ENCODE measurements at regions not wholly inside any gene's neighbourhood (a gene's known extent, or its start where the extent isn't known, plus 50 kb on each side); places are given as distances from the start of the nearest gene placed in this dataset.

DNA sequence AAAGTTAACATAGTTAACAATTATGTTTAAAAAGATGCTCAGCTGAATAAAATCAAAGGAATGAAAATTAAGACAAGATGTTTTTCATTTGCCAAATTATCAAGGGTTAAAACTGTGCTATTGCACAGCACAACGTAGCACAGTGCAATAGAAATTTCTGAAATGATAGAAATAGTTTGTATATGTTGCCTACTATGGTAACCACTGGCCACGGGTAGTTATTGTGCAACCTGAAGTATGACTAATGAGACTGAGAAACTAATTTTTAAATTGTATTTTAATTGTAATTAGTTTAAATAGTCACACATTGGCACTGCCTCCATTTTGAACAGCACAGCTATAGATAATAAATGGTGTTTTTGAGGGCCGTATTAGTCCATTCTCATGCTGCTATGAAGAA, 343.1 kb upstream of the FAM241A start:
- 77% methylated on average over 3 of the region's 3 CpGs for WGBS (ENCODE audit: low lambda C conversion rate, missing lambda C conversion rate)
- Histone ChIP-seq H3K9me3 (ENCODE audit: low read depth) (no peaks in the 10 kb centered on the region), H3K4me2 (no peak overlapping the region), H2AFZ (no peak overlapping the region), H3K27ac (no peak overlapping the region), H3K36me3 (replicated peaks; ENCODE audit: insufficient read depth, low read depth) (no peaks in the 10 kb centered on the region), H4K20me1 (ENCODE audit: insufficient read depth, poor library complexity, severe bottlenecking) (no peaks in the 10 kb centered on the region), H3K9me2 (replicated peaks; ENCODE audit: insufficient read depth) (no peaks in the 10 kb centered on the region), H3K4me3 (no peak overlapping the region), H3K4me1 (ENCODE audit: insufficient read depth) (peaks cover 10% of the 10 kb centered on the region), H3K79me2 (no peaks in the 10 kb centered on the region), H3K27me3 (no peaks in the 10 kb centered on the region)
- no peak for DNase-seq (ENCODE audit: low spot score)
- TF ChIP-seq EZH2phosphoT487 (IDR thresholded peaks at IDR 0.05; ENCODE audit: low read depth, severe bottlenecking, unreplicated experiment) (no peak), EZH2 (IDR thresholded peaks at IDR 0.05; ENCODE audit: borderline replicate concordance) (no peak)
- TF ChIP-seq, protein P1, sequence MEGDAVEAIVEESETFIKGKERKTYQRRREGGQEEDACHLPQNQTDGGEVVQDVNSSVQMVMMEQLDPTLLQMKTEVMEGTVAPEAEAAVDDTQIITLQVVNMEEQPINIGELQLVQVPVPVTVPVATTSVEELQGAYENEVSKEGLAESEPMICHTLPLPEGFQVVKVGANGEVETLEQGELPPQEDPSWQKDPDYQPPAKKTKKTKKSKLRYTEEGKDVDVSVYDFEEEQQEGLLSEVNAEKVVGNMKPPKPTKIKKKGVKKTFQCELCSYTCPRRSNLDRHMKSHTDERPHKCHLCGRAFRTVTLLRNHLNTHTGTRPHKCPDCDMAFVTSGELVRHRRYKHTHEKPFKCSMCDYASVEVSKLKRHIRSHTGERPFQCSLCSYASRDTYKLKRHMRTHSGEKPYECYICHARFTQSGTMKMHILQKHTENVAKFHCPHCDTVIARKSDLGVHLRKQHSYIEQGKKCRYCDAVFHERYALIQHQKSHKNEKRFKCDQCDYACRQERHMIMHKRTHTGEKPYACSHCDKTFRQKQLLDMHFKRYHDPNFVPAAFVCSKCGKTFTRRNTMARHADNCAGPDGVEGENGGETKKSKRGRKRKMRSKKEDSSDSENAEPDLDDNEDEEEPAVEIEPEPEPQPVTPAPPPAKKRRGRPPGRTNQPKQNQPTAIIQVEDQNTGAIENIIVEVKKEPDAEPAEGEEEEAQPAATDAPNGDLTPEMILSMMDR (IDR thresholded peaks at IDR 0.05; ENCODE audit: poor library complexity), result no peak

- Histone ChIP-seq H3K27ac (no peak overlapping the region), H4K20me1 (ENCODE audit: insufficient read depth, poor library complexity, severe bottlenecking) (no peaks in the 10 kb centered on the region), H3K79me2 (no peaks in the 10 kb centered on the region), H3K4me3 (no peak overlapping the region), H3K9me2 (replicated peaks; ENCODE audit: insufficient read depth) (no peaks in the 10 kb centered on the region), H3K27me3 (no peaks in the 10 kb centered on the region), H2AFZ (no peak overlapping the region), H3K9me3 (ENCODE audit: low read depth) (no peaks in the 10 kb centered on the region), H3K4me2 (no peak overlapping the region), H3K4me1 (ENCODE audit: insufficient read depth) (no peaks in the 10 kb centered on the region), H3K36me3 (replicated peaks; ENCODE audit: insufficient read depth, low read depth) (no peaks in the 10 kb centered on the region)
- peak; percentile 50 for DNase-seq (ENCODE audit: low spot score)
- TF ChIP-seq EZH2phosphoT487 (IDR thresholded peaks at IDR 0.05; ENCODE audit: low read depth, severe bottlenecking, unreplicated experiment), result no peak
- TF ChIP-seq, protein P1 (IDR thresholded peaks at IDR 0.05; ENCODE audit: poor library complexity), result no peak
- TF ChIP-seq EZH2 (IDR thresholded peaks at IDR 0.05; ENCODE audit: borderline replicate concordance), result no peak
- WGBS (ENCODE audit: low lambda C conversion rate, missing lambda C conversion rate), result 64% methylated on average over 5 of the region's 5 CpGs
Measured at GRCh38 chr4:111806331-111806730, 338.9 kb upstream of the FAM241A start.

DNA sequence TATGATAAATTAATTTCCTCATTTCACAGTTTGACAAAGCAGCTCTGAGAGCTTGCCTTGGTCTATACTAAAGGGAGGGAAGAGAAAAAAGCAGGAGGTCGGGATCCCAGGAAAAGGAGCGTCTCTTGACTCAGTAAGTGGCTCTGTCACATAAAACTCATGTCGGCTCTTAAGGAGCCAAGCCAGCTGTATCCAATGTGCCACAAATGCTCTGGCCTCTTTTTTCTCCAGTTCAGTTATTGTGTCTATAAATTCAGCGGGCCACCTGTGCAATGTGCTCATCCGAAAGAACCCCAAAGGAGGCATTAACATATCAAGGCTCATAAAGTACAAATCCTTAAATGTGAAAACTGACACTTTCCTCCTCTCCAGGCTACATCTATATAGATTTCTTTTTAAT, 337.7 kb upstream of the FAM241A start:
- no peaks in the 10 kb centered on the region for H3K4me1 ChIP-seq (ENCODE audit: insufficient read depth)
- WGBS (ENCODE audit: low lambda C conversion rate, missing lambda C conversion rate), result 58% methylated on average over 5 of the region's 5 CpGs
- no peak overlapping the region for H3K4me3 ChIP-seq
- no peaks in the 10 kb centered on the region for H3K27me3 ChIP-seq
- TF ChIP-seq, protein P1 (IDR thresholded peaks at IDR 0.05; ENCODE audit: poor library complexity), result no peak
- no peak for TF ChIP-seq EZH2 (IDR thresholded peaks at IDR 0.05; ENCODE audit: borderline replicate concordance)
- no peak for TF ChIP-seq EZH2phosphoT487 (IDR thresholded peaks at IDR 0.05; ENCODE audit: low read depth, severe bottlenecking, unreplicated experiment)
- H3K4me2 ChIP-seq, result no peak overlapping the region
- no peaks in the 10 kb centered on the region for H3K79me2 ChIP-seq
- no peaks in the 10 kb centered on the region for H3K9me3 ChIP-seq (ENCODE audit: low read depth)
- H3K27ac ChIP-seq, result no peak overlapping the region
- no peaks in the 10 kb centered on the region for H3K36me3 ChIP-seq (replicated peaks; ENCODE audit: insufficient read depth, low read depth)
- no peaks in the 10 kb centered on the region for H4K20me1 ChIP-seq (ENCODE audit: insufficient read depth, poor library complexity, severe bottlenecking)
- no peaks in the 10 kb centered on the region for H3K9me2 ChIP-seq (replicated peaks; ENCODE audit: insufficient read depth)
- H2AFZ ChIP-seq, result no peak overlapping the region
- no peak for DNase-seq (ENCODE audit: low spot score)

GRCh38 chr4:111808174-111808573, 337.1 kb upstream of the FAM241A start:
- no peaks in the 10 kb centered on the region for H3K4me1 ChIP-seq (ENCODE audit: insufficient read depth)
- H2AFZ ChIP-seq, result no peak overlapping the region
- no peaks in the 10 kb centered on the region for H3K9me2 ChIP-seq (replicated peaks; ENCODE audit: insufficient read depth)
- TF ChIP-seq, protein P1 (IDR thresholded peaks at IDR 0.05; ENCODE audit: poor library complexity), result no peak
- TF ChIP-seq EZH2 (IDR thresholded peaks at IDR 0.05; ENCODE audit: borderline replicate concordance), result no peak
- no peak for TF ChIP-seq EZH2phosphoT487 (IDR thresholded peaks at IDR 0.05; ENCODE audit: low read depth, severe bottlenecking, unreplicated experiment)
- DNase-seq (ENCODE audit: low spot score), result no peak
- H3K27me3 ChIP-seq, result no peaks in the 10 kb centered on the region
- no peaks in the 10 kb centered on the region for H3K79me2 ChIP-seq
- no peaks in the 10 kb centered on the region for H3K36me3 ChIP-seq (replicated peaks; ENCODE audit: insufficient read depth, low read depth)
- H3K9me3 ChIP-seq (ENCODE audit: low read depth), result no peaks in the 10 kb centered on the region
- WGBS (ENCODE audit: low lambda C conversion rate, missing lambda C conversion rate), result 65% methylated on average over 2 of the region's 2 CpGs
- H3K4me3 ChIP-seq, result no peak overlapping the region
- no peak overlapping the region for H3K27ac ChIP-seq
- no peak overlapping the region for H3K4me2 ChIP-seq
- no peaks in the 10 kb centered on the region for H4K20me1 ChIP-seq (ENCODE audit: insufficient read depth, poor library complexity, severe bottlenecking)
